Fibroblast of pulmonary artery (primary cell): ENCODE measurements at regions not wholly inside any gene's neighbourhood (a gene's known extent, or its start where the extent isn't known, plus 50 kb on each side); places are given as distances from the start of the nearest gene placed in this dataset.
A peak's percentile ranks its signal among the peaks of the same experiment; 100 is the strongest.

Experiments
- DNase-seq: peaks from one replicate; pipeline ENCODE4 v3.0.0-alpha.2; 2010; ENCODE audit warnings: low read depth
- H3K4me3 ChIP-seq: replicated peaks from 2 replicates; pipeline ENCODE4 v1.5.1; 2011; ENCODE audit warnings: low read depth, mild to moderate bottlenecking, control low read depth, low read length, moderate library complexity
- TF ChIP-seq, protein P1 (sequence below): IDR thresholded peaks from 2 replicates; pipeline ENCODE4 v1.5.1; 2011; ENCODE audit warnings: mild to moderate bottlenecking, control low read depth, low read length, inconsistent platforms; ENCODE audit errors: missing control alignments

DNA sequence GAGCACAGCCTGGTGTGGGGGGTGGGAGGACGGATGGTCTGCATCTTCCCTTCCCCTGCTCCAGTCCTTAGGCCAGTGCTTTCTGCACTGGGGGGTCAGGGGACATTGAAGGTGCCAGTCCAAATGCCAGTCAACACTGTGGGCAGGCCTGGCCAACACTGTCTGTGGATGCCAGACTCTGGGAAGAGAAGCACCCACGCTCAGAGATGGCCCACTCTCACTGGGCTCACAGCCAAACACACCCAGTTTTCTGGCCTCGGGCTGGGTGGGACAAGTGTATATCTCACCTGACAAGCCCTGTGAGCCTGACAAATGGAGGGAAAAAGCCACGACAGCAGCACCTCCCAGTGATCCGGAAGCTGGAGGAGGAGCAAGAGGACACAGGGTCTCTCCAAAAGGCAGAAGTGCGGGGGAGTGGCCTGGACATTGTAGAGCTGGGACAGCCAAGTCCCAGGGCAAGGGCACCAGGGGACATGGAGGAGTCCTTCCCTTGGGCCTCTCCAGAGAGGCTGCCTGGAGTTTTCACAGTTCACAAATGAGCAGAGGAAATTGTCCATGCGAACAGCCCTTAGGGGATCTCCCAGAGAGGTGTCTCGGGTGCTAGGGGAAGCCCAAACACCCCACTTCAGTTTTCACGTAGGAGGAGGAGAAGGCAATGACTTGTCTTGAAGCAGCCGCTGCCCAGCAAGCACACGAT lies 79.3 kb downstream of the SDC1 start:
- TF ChIP-seq, protein P1, sequence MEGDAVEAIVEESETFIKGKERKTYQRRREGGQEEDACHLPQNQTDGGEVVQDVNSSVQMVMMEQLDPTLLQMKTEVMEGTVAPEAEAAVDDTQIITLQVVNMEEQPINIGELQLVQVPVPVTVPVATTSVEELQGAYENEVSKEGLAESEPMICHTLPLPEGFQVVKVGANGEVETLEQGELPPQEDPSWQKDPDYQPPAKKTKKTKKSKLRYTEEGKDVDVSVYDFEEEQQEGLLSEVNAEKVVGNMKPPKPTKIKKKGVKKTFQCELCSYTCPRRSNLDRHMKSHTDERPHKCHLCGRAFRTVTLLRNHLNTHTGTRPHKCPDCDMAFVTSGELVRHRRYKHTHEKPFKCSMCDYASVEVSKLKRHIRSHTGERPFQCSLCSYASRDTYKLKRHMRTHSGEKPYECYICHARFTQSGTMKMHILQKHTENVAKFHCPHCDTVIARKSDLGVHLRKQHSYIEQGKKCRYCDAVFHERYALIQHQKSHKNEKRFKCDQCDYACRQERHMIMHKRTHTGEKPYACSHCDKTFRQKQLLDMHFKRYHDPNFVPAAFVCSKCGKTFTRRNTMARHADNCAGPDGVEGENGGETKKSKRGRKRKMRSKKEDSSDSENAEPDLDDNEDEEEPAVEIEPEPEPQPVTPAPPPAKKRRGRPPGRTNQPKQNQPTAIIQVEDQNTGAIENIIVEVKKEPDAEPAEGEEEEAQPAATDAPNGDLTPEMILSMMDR = no peak
- H3K4me3 ChIP-seq = no peak overlapping the region
- DNase-seq = no peak

DNA sequence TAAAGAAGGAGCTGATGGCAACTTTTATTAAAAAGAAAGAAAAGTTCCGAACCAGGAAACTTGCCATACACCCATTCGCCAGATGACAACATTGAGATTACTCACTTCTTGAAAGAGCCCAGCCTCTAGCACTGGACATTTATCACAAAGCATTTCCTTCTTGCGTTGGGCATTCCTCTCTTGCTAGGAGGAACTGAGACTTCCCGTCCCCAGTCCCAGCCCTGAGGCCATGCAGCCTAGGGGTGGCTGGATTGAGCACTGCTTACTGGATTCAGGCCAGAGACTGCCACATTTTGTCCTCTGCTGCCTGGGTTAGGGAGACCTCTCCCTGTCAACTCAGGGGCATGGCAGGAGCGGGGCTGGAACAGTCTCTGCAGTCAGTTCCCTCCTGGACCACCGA lies 80.1 kb downstream of the SDC1 start:
- TF ChIP-seq, protein P1 = no peak
- no peak for DNase-seq

DNA sequence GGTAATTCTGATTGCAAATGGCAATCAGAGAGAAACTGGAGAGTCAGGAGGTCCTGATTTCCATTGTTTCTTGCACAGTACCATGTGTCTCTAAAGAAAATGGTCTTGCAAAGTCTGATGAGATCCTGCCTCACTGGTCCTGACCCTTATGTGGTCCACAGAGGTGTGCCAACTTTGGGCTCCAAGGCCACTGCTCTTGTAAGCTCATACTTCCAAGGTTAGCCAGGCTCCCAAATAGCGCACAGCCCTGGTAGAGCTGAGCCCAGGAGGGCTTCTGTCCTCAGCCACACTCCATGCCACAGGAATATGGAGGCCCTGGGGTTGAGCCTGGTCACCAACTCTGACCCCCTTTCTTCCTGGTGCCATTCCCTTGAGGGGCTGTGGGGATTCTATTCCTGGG lies 80.7 kb downstream of the SDC1 start:
- H3K4me3 ChIP-seq = no peak overlapping the region
- TF ChIP-seq, protein P1 = no peak
- DNase-seq = no peak

More for the DNA sequence above, 80.1 kb downstream of the SDC1 start:
- H3K4me3 ChIP-seq = no peak overlapping the region

DNA sequence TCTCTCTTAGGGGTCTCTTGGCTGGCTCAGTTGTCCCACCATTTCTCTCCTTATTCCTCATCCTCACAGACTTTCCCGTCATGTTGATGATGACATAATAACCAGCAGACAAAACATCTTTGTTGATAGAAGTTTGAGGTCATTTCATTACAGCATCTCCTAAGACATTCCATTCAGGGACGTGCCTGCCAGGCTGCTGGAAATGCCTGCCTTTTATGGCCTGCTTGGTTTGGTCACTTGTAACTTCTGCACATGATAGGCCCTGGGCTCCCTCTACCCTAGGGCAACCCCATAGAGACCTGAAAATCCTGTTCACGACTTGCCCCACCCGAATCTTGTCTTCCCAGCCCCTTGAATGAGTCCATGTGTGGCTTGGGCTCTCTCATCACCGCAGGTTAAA lies 81.7 kb downstream of the SDC1 start:
- no peak overlapping the region for H3K4me3 ChIP-seq
- DNase-seq = peak; percentile 65
- TF ChIP-seq, protein P1 = no peak

DNA sequence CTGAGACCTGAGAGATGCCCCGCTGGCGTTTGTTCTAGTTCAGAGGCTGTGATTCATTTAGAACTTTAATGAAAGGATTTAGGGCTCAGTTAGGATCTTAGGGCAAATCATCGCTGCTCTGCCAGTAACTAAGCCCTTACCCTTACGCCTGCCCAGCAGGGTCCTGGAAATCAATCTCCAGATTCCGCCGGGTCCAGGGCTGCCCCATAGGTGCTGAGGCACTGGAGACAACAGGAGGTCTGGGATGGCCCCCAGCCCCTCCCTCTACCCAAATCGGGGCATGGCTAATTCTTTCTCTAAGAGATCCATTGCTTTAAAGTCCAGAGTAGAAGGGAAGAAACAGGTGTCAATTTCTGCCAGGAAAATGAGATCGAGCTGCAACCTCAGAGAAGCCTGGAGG lies 83.1 kb downstream of the SDC1 start:
- no peak overlapping the region for H3K4me3 ChIP-seq
- TF ChIP-seq, protein P1 = no peak
- DNase-seq = no peak

DNA sequence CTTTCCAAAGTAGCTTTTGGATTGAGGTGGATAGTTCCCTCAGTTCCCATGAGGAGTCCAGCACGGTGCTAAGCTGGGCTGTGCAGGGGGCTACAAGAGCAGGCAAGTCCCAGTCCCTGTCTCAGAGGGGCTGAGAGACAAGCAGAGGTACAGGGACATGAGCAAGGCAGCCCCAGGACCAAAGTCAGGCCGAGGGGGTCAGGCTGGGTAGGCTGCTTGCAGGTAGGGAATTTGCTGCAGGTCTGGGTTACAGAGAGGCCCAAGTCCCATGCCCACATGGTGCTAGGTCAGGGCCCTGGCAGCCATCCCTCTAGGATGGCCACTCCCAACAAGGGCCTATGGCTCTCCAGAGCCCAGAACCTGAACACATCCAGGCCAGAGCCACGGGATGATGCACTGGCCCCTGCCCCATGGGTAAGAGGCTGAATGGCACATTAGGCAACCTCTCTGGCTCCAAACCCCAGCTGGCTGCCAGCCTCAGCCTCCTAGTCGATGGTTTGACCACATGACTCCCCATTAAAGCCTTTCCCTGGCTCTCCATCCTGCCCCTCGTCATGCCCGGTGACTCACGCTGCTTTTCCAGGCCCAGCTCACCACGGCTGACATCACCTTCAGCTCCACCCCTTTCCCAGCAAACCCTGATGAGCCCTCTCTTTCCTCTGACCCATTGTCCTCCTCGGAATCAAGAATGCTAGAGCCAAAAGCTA lies 83.7 kb downstream of the SDC1 start:
- DNase-seq = peak; percentile 88

More for the DNA sequence above, 83.7 kb downstream of the SDC1 start:
- TF ChIP-seq, protein P1 = no peak
- no peak overlapping the region for H3K4me3 ChIP-seq
